ENCODE measurements at regions not wholly inside any gene's neighbourhood (a gene's known extent, or its start where the extent isn't known, plus 50 kb on each side); places are given as distances from the start of the nearest gene placed in this dataset.

DNA sequence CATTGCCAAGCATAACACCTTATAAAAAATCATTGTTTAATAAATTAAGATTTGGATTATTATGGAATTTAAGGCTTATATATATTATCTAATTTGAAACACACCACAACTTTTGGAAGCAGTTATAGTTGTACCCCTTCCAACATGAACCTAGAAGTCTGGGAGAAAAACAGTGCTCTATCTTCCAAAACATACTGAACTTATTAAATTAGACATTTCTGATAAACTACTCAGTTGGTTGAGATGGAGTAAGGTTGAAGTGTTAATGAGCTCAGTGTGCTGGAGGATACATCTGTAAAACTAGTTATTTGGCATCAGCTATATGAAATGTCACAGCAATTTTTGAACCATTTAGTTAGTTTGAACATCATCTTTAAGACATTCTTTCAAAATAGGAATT is 227.4 kb downstream of the ALX1 start:
- intact Hi-C loops (cut with DNase I; ENCODE audit: low total_unique reads): no loop called here
- Histone ChIP-seq H3K4me1 (no peaks in the 10 kb centered on the region), H3K27me3 (no peaks in the 10 kb centered on the region), H3K4me3 (no peak overlapping the region), H3K9me3 (no peaks in the 10 kb centered on the region), H3K36me3 (no peaks in the 10 kb centered on the region), H3K27ac (no peak overlapping the region)
- no peak for TF ChIP-seq POLR2A (IDR thresholded peaks at IDR 0.05)
- TF ChIP-seq, protein P1, sequence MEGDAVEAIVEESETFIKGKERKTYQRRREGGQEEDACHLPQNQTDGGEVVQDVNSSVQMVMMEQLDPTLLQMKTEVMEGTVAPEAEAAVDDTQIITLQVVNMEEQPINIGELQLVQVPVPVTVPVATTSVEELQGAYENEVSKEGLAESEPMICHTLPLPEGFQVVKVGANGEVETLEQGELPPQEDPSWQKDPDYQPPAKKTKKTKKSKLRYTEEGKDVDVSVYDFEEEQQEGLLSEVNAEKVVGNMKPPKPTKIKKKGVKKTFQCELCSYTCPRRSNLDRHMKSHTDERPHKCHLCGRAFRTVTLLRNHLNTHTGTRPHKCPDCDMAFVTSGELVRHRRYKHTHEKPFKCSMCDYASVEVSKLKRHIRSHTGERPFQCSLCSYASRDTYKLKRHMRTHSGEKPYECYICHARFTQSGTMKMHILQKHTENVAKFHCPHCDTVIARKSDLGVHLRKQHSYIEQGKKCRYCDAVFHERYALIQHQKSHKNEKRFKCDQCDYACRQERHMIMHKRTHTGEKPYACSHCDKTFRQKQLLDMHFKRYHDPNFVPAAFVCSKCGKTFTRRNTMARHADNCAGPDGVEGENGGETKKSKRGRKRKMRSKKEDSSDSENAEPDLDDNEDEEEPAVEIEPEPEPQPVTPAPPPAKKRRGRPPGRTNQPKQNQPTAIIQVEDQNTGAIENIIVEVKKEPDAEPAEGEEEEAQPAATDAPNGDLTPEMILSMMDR (IDR thresholded peaks at IDR 0.05): no peak
- DNase-seq: no peak

DNA sequence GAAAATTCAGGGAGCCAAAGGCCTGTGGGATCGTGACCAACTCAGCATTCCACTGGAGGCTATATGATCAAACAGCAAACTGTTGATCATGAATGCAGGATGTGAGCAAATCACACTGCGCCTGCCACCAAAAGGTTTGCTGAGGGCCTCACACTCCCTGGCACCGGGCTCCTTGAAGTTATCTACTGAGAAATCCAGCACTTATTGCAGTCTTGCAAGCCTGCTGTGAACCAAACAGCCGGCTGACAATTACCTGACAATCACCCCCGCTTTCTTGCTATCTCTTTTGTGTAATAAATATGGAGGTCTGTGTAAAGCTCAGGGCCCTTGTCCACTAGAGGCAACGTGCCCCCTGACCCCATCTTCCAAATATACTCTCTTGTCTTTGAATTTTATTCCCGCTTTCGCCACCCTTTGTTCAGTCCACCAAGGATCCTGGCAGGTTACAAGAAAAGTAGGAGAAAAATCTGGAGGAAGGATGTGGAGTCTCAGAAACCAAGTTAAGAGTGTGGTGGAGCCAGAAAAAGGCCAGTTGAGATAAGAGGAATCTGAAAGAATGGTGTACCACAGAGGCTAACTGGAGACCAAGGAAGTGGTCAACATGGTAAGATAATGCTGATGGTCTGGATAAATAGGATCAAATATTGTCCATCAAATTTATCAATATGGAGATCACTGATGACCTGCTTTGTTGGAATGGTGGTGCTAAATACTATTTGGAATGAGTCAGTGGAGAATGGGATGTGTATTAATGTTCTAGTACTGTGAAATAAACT is 229.2 kb downstream of the ALX1 start:
- intact Hi-C loops (cut with DNase I; ENCODE audit: low total_unique reads): no loop called here
- no peaks in the 10 kb centered on the region for H3K4me1 ChIP-seq
- no peaks in the 10 kb centered on the region for H3K9me3 ChIP-seq
- H3K4me3 ChIP-seq: no peak overlapping the region
- H3K36me3 ChIP-seq: no peaks in the 10 kb centered on the region
- TF ChIP-seq, protein P1 (IDR thresholded peaks at IDR 0.05): no peak
- TF ChIP-seq POLR2A (IDR thresholded peaks at IDR 0.05): no peak
- H3K27me3 ChIP-seq: no peaks in the 10 kb centered on the region
- no peak overlapping the region for H3K27ac ChIP-seq
- DNase-seq: no peak

DNA sequence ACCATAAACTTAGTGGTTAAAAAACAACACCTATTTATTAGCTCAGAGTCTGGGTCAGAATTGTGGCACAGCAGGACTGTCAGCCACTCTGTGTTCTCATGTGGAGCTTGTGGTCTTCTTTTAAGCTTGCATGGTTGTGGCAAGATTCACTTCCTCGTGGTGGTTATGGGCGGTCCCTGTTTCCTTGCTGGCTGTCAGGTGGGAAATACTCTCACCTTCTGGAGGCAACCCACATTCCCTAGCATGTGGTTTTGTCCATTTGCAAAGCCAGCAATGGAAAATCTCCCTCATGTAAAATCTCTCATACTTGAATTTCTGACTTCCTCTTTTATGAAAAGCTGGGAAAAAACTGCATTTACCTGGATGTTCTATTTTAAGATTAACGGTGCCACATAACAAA is 229.8 kb downstream of the ALX1 start:
- Histone ChIP-seq H3K4me1 (no peaks in the 10 kb centered on the region), H3K9me3 (no peaks in the 10 kb centered on the region), H3K27me3 (no peaks in the 10 kb centered on the region), H3K4me3 (no peak overlapping the region), H3K36me3 (no peaks in the 10 kb centered on the region), H3K27ac (no peak overlapping the region)
- DNase-seq: no peak
- intact Hi-C loops (cut with DNase I; ENCODE audit: low total_unique reads): no loop called here
- TF ChIP-seq, protein P1 (IDR thresholded peaks at IDR 0.05): no peak
- no peak for TF ChIP-seq POLR2A (IDR thresholded peaks at IDR 0.05)

DNA sequence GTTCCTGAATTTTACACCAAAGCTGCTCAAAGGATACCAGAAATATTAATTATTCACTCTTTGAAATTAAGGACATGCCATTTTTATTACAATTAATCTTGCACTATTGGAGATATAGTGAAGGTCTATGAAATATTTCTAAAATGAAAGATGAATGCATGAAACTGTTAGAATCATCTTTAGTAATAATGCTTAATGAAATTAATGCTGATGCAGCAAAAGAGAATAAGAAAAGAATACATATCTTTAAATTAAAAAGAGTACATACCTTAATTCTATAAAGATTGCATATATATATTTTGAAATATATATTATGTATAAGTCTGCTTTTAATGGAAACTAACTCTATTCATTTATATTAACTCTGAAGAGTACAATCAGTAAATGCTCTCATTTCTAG is 236.0 kb downstream of the ALX1 start:
- H3K27ac ChIP-seq: no peak overlapping the region
- TF ChIP-seq, protein P1 (IDR thresholded peaks at IDR 0.05): no peak
- TF ChIP-seq POLR2A (IDR thresholded peaks at IDR 0.05): no peak
- H3K27me3 ChIP-seq: no peaks in the 10 kb centered on the region
- DNase-seq: no peak
- no peaks in the 10 kb centered on the region for H3K36me3 ChIP-seq
- H3K4me1 ChIP-seq: no peaks in the 10 kb centered on the region
- intact Hi-C loops (cut with DNase I; ENCODE audit: low total_unique reads): no loop called here
- no peaks in the 10 kb centered on the region for H3K9me3 ChIP-seq
- H3K4me3 ChIP-seq: no peak overlapping the region

DNA sequence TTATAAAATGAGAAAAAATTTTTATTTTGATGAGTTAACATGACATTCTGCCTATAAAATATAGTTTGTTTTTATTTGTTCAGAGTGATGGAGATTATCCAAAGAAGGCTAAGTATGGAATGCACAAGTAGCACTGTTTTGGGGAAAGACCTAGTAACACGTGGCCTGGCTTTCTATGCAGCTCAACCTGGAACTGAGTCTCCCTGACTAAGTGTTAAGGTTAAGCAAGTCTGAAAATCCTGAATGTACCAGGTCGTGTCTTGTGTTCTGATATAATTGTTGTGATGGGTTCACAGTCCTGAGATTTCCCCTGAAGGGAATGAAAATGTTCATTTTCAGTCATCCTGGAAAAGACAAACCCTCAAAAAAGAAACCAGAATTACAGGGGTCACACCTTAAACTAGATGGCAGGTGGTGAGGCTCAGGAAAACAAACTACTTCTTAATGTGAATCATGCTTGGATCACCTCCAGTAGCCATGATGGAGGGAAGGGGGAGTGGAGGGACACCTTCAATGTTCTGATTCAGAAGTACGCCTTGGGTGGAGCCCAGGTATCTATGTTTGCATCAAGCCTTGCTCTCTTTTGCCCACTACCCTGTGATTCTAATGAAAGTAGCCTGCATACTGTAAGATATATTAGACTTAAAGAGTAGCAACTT is 236.8 kb downstream of the ALX1 start:
- no peak overlapping the region for H3K4me3 ChIP-seq
- intact Hi-C loops (cut with DNase I; ENCODE audit: low total_unique reads): no loop called here
- no peaks in the 10 kb centered on the region for H3K4me1 ChIP-seq
- no peak for DNase-seq
- no peak for TF ChIP-seq POLR2A (IDR thresholded peaks at IDR 0.05)
- TF ChIP-seq, protein P1 (IDR thresholded peaks at IDR 0.05): no peak
- no peaks in the 10 kb centered on the region for H3K9me3 ChIP-seq
- no peaks in the 10 kb centered on the region for H3K36me3 ChIP-seq
- no peak overlapping the region for H3K27ac ChIP-seq
- no peaks in the 10 kb centered on the region for H3K27me3 ChIP-seq
